ENCODE measurements at regions not wholly inside any gene's neighbourhood (a gene's known extent, or its start where the extent isn't known, plus 50 kb on each side); places are given as distances from the start of the nearest gene placed in this dataset.

DNA sequence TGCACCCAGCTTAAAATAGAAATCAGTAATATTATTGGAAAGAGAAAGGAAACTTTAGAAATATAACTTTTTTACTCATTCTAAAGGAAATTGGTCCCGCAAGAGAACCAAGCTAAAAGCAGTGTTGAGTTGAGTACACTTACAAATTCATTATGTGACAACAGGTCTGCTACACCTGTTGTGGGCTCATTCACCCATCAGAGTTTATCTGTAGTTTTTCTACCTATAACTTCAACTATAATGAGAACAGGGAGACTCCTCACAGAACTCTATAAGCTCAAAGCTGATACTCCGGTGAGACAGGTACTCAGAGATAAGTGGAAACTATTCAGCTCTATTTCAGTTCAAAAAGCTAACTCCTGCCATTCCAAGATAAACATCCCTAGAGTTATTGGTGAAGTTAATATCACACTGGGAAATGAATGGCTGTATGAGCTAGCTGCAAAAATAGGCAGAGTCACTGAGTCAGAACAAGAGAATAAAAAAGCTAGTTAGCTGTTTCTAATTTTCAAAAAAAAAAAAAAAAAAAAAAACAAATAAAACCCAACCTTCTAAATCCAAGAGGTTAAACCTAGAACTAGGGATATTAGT is 121.3 kb downstream of the PPP1R3A start:
- no peak overlapping the region for H3K4me3 ChIP-seq (ENCODE audit: low read depth in 1 of 3, low read length in 3 of 3)
- H3K4me1 ChIP-seq (ENCODE audit: control insufficient read depth in 4 of 4, insufficient read depth in 4 of 4, low read length in 3 of 4), result no peaks in the 10 kb centered on the region
- H3K27ac ChIP-seq (ENCODE audit: low read depth in 1 of 2, low read length in 2 of 2), result no peak overlapping the region
- H3K9ac ChIP-seq (ENCODE audit: low read depth in 1 of 2, low read length in 2 of 2), result no peak overlapping the region
- no peaks in the 10 kb centered on the region for H3K36me3 ChIP-seq (ENCODE audit: control insufficient read depth in 4 of 4, insufficient read depth in 3 of 4, low read depth in 1 of 4, low read length in 3 of 4)
- TF ChIP-seq RXRA (IDR thresholded peaks at IDR 0.05) (no peak), EGR1 (IDR thresholded peaks at IDR 0.05; ENCODE audit: low read depth in 2 of 2) (no peak), GABPA (IDR thresholded peaks at IDR 0.05 in 1 of 2, conservative IDR thresholded peaks at IDR 0.05 in 1 of 2) (no peak), RAD21 (IDR thresholded peaks at IDR 0.05) (no peak)
- TF ChIP-seq, protein P1, sequence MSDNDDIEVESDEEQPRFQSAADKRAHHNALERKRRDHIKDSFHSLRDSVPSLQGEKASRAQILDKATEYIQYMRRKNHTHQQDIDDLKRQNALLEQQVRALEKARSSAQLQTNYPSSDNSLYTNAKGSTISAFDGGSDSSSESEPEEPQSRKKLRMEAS (IDR thresholded peaks at IDR 0.05), result no peak
- TF ChIP-seq, protein P2, sequence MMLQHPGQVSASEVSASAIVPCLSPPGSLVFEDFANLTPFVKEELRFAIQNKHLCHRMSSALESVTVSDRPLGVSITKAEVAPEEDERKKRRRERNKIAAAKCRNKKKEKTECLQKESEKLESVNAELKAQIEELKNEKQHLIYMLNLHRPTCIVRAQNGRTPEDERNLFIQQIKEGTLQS (IDR thresholded peaks at IDR 0.05), result no peak
- TF ChIP-seq, protein P3, sequence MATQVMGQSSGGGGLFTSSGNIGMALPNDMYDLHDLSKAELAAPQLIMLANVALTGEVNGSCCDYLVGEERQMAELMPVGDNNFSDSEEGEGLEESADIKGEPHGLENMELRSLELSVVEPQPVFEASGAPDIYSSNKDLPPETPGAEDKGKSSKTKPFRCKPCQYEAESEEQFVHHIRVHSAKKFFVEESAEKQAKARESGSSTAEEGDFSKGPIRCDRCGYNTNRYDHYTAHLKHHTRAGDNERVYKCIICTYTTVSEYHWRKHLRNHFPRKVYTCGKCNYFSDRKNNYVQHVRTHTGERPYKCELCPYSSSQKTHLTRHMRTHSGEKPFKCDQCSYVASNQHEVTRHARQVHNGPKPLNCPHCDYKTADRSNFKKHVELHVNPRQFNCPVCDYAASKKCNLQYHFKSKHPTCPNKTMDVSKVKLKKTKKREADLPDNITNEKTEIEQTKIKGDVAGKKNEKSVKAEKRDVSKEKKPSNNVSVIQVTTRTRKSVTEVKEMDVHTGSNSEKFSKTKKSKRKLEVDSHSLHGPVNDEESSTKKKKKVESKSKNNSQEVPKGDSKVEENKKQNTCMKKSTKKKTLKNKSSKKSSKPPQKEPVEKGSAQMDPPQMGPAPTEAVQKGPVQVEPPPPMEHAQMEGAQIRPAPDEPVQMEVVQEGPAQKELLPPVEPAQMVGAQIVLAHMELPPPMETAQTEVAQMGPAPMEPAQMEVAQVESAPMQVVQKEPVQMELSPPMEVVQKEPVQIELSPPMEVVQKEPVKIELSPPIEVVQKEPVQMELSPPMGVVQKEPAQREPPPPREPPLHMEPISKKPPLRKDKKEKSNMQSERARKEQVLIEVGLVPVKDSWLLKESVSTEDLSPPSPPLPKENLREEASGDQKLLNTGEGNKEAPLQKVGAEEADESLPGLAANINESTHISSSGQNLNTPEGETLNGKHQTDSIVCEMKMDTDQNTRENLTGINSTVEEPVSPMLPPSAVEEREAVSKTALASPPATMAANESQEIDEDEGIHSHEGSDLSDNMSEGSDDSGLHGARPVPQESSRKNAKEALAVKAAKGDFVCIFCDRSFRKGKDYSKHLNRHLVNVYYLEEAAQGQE (IDR thresholded peaks at IDR 0.05), result no peak
- TF ChIP-seq, protein P4, sequence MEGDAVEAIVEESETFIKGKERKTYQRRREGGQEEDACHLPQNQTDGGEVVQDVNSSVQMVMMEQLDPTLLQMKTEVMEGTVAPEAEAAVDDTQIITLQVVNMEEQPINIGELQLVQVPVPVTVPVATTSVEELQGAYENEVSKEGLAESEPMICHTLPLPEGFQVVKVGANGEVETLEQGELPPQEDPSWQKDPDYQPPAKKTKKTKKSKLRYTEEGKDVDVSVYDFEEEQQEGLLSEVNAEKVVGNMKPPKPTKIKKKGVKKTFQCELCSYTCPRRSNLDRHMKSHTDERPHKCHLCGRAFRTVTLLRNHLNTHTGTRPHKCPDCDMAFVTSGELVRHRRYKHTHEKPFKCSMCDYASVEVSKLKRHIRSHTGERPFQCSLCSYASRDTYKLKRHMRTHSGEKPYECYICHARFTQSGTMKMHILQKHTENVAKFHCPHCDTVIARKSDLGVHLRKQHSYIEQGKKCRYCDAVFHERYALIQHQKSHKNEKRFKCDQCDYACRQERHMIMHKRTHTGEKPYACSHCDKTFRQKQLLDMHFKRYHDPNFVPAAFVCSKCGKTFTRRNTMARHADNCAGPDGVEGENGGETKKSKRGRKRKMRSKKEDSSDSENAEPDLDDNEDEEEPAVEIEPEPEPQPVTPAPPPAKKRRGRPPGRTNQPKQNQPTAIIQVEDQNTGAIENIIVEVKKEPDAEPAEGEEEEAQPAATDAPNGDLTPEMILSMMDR (IDR thresholded peaks at IDR 0.05; ENCODE audit: low read depth, low read length, missing input control), result no peak
- H3K9me3 ChIP-seq (ENCODE audit: control insufficient read depth in 4 of 4, low read length in 3 of 4), result no peaks in the 10 kb centered on the region
- peaks cover 0 to 3% (median 0%) of the 10 kb centered on the region in 4 donors for H3K27me3 ChIP-seq (ENCODE audit: control insufficient read depth in 4 of 4, insufficient read depth in 4 of 4, low read length in 3 of 4)
- no peak for DNase-seq (ENCODE audit: low spot score)
- 75% methylated on average over 2 of the region's 2 CpGs for WGBS

DNA sequence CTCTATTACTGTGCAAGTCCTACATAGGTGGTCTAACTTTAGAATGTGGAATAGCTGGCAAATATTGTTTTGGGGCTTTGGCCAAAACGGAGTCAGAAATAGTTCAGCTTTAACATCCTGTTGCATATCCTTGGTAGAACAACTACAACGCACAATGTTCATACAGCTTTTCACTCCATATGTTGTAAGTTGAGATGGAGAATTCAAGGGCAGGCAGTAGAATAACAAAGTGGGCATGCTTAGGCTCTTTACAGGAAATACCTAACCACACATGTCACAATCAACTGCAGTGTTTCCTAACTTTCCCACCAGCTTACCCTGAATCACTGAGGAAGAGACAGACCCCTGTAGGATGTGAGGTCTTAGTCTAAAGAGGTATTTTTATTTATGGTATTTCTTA is 122.3 kb downstream of the PPP1R3A start:
- no peak overlapping the region for H3K9ac ChIP-seq (ENCODE audit: low read depth in 1 of 2, low read length in 2 of 2)
- no peaks in the 10 kb centered on the region for H3K4me1 ChIP-seq (ENCODE audit: control insufficient read depth in 4 of 4, insufficient read depth in 4 of 4, low read length in 3 of 4)
- no peaks in the 10 kb centered on the region for H3K9me3 ChIP-seq (ENCODE audit: control insufficient read depth in 4 of 4, low read length in 3 of 4)
- H3K27me3 ChIP-seq (ENCODE audit: control insufficient read depth in 4 of 4, insufficient read depth in 4 of 4, low read length in 3 of 4), result peaks cover 0 to 3% (median 0%) of the 10 kb centered on the region in 4 donors
- no peak overlapping the region for H3K27ac ChIP-seq (ENCODE audit: low read depth in 1 of 2, low read length in 2 of 2)
- TF ChIP-seq SP1 (IDR thresholded peaks at IDR 0.05) (no peak), YY1 (IDR thresholded peaks at IDR 0.05) (no peak), RXRA (IDR thresholded peaks at IDR 0.05) (no peak), FOXA1 (IDR thresholded peaks at IDR 0.05) (no peak), HNF4A (conservative IDR thresholded peaks at IDR 0.05) (no peak), EGR1 (IDR thresholded peaks at IDR 0.05; ENCODE audit: low read depth in 2 of 2) (no peak), JUND (IDR thresholded peaks at IDR 0.05) (no peak), NR2F2 (IDR thresholded peaks at IDR 0.05) (no peak), TAF1 (conservative IDR thresholded peaks at IDR 0.05) (no peak)
- TF ChIP-seq, protein P2 (IDR thresholded peaks at IDR 0.05), result no peak
- TF ChIP-seq, protein P5, sequence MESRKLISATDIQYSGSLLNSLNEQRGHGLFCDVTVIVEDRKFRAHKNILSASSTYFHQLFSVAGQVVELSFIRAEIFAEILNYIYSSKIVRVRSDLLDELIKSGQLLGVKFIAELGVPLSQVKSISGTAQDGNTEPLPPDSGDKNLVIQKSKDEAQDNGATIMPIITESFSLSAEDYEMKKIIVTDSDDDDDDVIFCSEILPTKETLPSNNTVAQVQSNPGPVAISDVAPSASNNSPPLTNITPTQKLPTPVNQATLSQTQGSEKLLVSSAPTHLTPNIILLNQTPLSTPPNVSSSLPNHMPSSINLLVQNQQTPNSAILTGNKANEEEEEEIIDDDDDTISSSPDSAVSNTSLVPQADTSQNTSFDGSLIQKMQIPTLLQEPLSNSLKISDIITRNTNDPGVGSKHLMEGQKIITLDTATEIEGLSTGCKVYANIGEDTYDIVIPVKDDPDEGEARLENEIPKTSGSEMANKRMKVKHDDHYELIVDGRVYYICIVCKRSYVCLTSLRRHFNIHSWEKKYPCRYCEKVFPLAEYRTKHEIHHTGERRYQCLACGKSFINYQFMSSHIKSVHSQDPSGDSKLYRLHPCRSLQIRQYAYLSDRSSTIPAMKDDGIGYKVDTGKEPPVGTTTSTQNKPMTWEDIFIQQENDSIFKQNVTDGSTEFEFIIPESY (IDR thresholded peaks at IDR 0.05), result no peak
- H3K36me3 ChIP-seq (ENCODE audit: control insufficient read depth in 4 of 4, insufficient read depth in 3 of 4, low read depth in 1 of 4, low read length in 3 of 4), result no peaks in the 10 kb centered on the region
- 61% methylated on average over 2 of the region's 2 CpGs for WGBS
- DNase-seq (ENCODE audit: low spot score), result no peak
- H3K4me3 ChIP-seq (ENCODE audit: low read depth in 1 of 3, low read length in 3 of 3), result no peak overlapping the region

All from liver (tissue), 8 donors.